ENCODE measurements at regions not wholly inside any gene's neighbourhood (a gene's known extent, or its start where the extent isn't known, plus 50 kb on each side); places are given as distances from the start of the nearest gene placed in this dataset.
A peak's percentile ranks its signal among the peaks of the same experiment; 100 is the strongest.

GRCh38 chr11:13851691-13852090 is 110.8 kb upstream of the SPON1 start:
- Mint-ChIP-seq H3K4me3 (no peak overlapping the region), H3K4me1 (peaks cover 11% of the 10 kb centered on the region), H3K9me3 (no peaks in the 10 kb centered on the region), H3K36me3 (no peaks in the 10 kb centered on the region), H3K27me3 (peaks cover 39% of the 10 kb centered on the region), H3K27ac (no peak overlapping the region)
- no peak for ATAC-seq

GRCh38 chr11:13852481-13852880 is 110.0 kb upstream of the SPON1 start:
- peaks cover 39% of the 10 kb centered on the region for H3K27me3 Mint-ChIP-seq
- no peak overlapping the region for H3K27ac Mint-ChIP-seq
- no peaks in the 10 kb centered on the region for H3K9me3 Mint-ChIP-seq
- ATAC-seq = no peak
- H3K4me1 Mint-ChIP-seq = peaks cover 11% of the 10 kb centered on the region
- H3K4me3 Mint-ChIP-seq = no peak overlapping the region
- no peaks in the 10 kb centered on the region for H3K36me3 Mint-ChIP-seq

GRCh38 chr11:13857828-13858227 is 104.7 kb upstream of the SPON1 start:
- ATAC-seq = no peak
- Mint-ChIP-seq H3K4me1 (peaks cover 28% of the 10 kb centered on the region), H3K36me3 (no peaks in the 10 kb centered on the region), H3K27ac (no peak overlapping the region), H3K4me3 (no peak overlapping the region), H3K9me3 (peaks cover 2% of the 10 kb centered on the region), H3K27me3 (peaks cover 25% of the 10 kb centered on the region)

- no peak overlapping the region for H3K27ac Mint-ChIP-seq
- H3K9me3 Mint-ChIP-seq = peaks cover 2% of the 10 kb centered on the region
- no peak overlapping the region for H3K4me3 Mint-ChIP-seq
- H3K27me3 Mint-ChIP-seq = peaks cover 17% of the 10 kb centered on the region
- H3K4me1 Mint-ChIP-seq = peaks cover 29% of the 10 kb centered on the region
- no peaks in the 10 kb centered on the region for H3K36me3 Mint-ChIP-seq
- ATAC-seq = no peak
Measured at GRCh38 chr11:13859892-13860291, 102.6 kb upstream of the SPON1 start.

GRCh38 chr11:13861411-13861810 is 101.1 kb upstream of the SPON1 start:
- H3K27me3 Mint-ChIP-seq = peaks cover 1% of the 10 kb centered on the region
- peak; percentile 59 for ATAC-seq
- peaks cover 29% of the 10 kb centered on the region for H3K4me1 Mint-ChIP-seq
- peak overlapping the region; percentile 22 for H3K4me3 Mint-ChIP-seq
- peaks cover 2% of the 10 kb centered on the region for H3K9me3 Mint-ChIP-seq
- H3K27ac Mint-ChIP-seq = peak overlapping the region; percentile 26
- no peaks in the 10 kb centered on the region for H3K36me3 Mint-ChIP-seq

GRCh38 chr11:13862845-13863392 is 99.6 kb upstream of the SPON1 start:
- H3K4me3 Mint-ChIP-seq = no peak overlapping the region
- no peak overlapping the region for H3K27ac Mint-ChIP-seq
- peaks cover 29% of the 10 kb centered on the region for H3K4me1 Mint-ChIP-seq
- H3K36me3 Mint-ChIP-seq = no peaks in the 10 kb centered on the region
- no peak for ATAC-seq
- peaks cover 2% of the 10 kb centered on the region for H3K9me3 Mint-ChIP-seq
- H3K27me3 Mint-ChIP-seq = no peaks in the 10 kb centered on the region

- no peaks in the 10 kb centered on the region for H3K9me3 Mint-ChIP-seq
- H3K27ac Mint-ChIP-seq = no peak overlapping the region
- no peaks in the 10 kb centered on the region for H3K36me3 Mint-ChIP-seq
- peaks cover 9% of the 10 kb centered on the region for H3K4me1 Mint-ChIP-seq
- ATAC-seq = no peak
- H3K4me3 Mint-ChIP-seq = no peak overlapping the region
- H3K27me3 Mint-ChIP-seq = peaks cover 37% of the 10 kb centered on the region
Measured at GRCh38 chr11:13868710-13869397, 93.7 kb upstream of the SPON1 start.

GRCh38 chr11:13869398-13869886 is 93.1 kb upstream of the SPON1 start:
- Mint-ChIP-seq H3K4me1 (peaks cover 9% of the 10 kb centered on the region), H3K27ac (no peak overlapping the region)

GRCh38 chr11:13874597-13874996 is 87.9 kb upstream of the SPON1 start:
- no peaks in the 10 kb centered on the region for H3K36me3 Mint-ChIP-seq

More at GRCh38 chr11:13869398-13869886, 93.1 kb upstream of the SPON1 start:
- ATAC-seq = no peak
- peaks cover 37% of the 10 kb centered on the region for H3K27me3 Mint-ChIP-seq
- H3K4me3 Mint-ChIP-seq = no peak overlapping the region
- H3K36me3 Mint-ChIP-seq = no peaks in the 10 kb centered on the region
- no peaks in the 10 kb centered on the region for H3K9me3 Mint-ChIP-seq

GRCh38 chr11:13875643-13876042 is 86.9 kb upstream of the SPON1 start:
- Mint-ChIP-seq H3K27me3 (peaks cover 32% of the 10 kb centered on the region), H3K9me3 (peaks cover 3% of the 10 kb centered on the region), H3K4me3 (no peak overlapping the region), H3K4me1 (peaks cover 18% of the 10 kb centered on the region), H3K27ac (no peak overlapping the region), H3K36me3 (no peaks in the 10 kb centered on the region)
- no peak for ATAC-seq

More at GRCh38 chr11:13874597-13874996, 87.9 kb upstream of the SPON1 start:
- Mint-ChIP-seq H3K9me3 (peaks cover 3% of the 10 kb centered on the region), H3K27ac (no peak overlapping the region), H3K27me3 (peaks cover 37% of the 10 kb centered on the region), H3K4me3 (no peak overlapping the region), H3K4me1 (peaks cover 9% of the 10 kb centered on the region)
- no peak for ATAC-seq

- Mint-ChIP-seq H3K4me1 (peaks cover 21% of the 10 kb centered on the region), H3K9me3 (peaks cover 3% of the 10 kb centered on the region), H3K4me3 (no peak overlapping the region), H3K27ac (no peak overlapping the region), H3K36me3 (no peaks in the 10 kb centered on the region), H3K27me3 (peaks cover 24% of the 10 kb centered on the region)
- no peak for ATAC-seq
Measured at GRCh38 chr11:13876423-13876822, 86.1 kb upstream of the SPON1 start.

- H3K27ac Mint-ChIP-seq = no peak overlapping the region
- peaks cover 7% of the 10 kb centered on the region for H3K27me3 Mint-ChIP-seq
- peaks cover 19% of the 10 kb centered on the region for H3K4me1 Mint-ChIP-seq
- H3K36me3 Mint-ChIP-seq = no peaks in the 10 kb centered on the region
- peaks cover 3% of the 10 kb centered on the region for H3K9me3 Mint-ChIP-seq
- no peak overlapping the region for H3K4me3 Mint-ChIP-seq
- ATAC-seq = no peak
Measured at GRCh38 chr11:13878077-13878476, 84.4 kb upstream of the SPON1 start.

- Mint-ChIP-seq H3K9me3 (peaks cover 3% of the 10 kb centered on the region), H3K36me3 (no peaks in the 10 kb centered on the region), H3K27ac (no peak overlapping the region), H3K27me3 (no peaks in the 10 kb centered on the region), H3K4me1 (peaks cover 12% of the 10 kb centered on the region), H3K4me3 (no peak overlapping the region)
- ATAC-seq = no peak
Measured at GRCh38 chr11:13880634-13881033, 81.9 kb upstream of the SPON1 start.

GRCh38 chr11:13881226-13881905 is 81.2 kb upstream of the SPON1 start:
- peaks cover 3% of the 10 kb centered on the region for H3K9me3 Mint-ChIP-seq

GRCh38 chr11:13883042-13883441 is 79.5 kb upstream of the SPON1 start:
- peak; percentile 67 for ATAC-seq
- H3K27me3 Mint-ChIP-seq = no peaks in the 10 kb centered on the region
- no peak overlapping the region for H3K27ac Mint-ChIP-seq

More at GRCh38 chr11:13881226-13881905, 81.2 kb upstream of the SPON1 start:
- Mint-ChIP-seq H3K27ac (no peak overlapping the region), H3K36me3 (no peaks in the 10 kb centered on the region), H3K27me3 (no peaks in the 10 kb centered on the region), H3K4me3 (no peak overlapping the region), H3K4me1 (peaks cover 12% of the 10 kb centered on the region)
- no peak for ATAC-seq

More at GRCh38 chr11:13883042-13883441, 79.5 kb upstream of the SPON1 start:
- H3K4me3 Mint-ChIP-seq = no peak overlapping the region
- peaks cover 5% of the 10 kb centered on the region for H3K9me3 Mint-ChIP-seq
- H3K36me3 Mint-ChIP-seq = no peaks in the 10 kb centered on the region
- peaks cover 12% of the 10 kb centered on the region for H3K4me1 Mint-ChIP-seq

Measured in stimulated activated memory B cell treated with anti-CD40 and anti-IgM and Interleukin-4, amounts not matched to agents 10 μg/mL and 1 μg/mL and 100 μg/mL, for 72 hours (primary cell).